ENCODE measurements at regions not wholly inside any gene's neighbourhood (a gene's known extent, or its start where the extent isn't known, plus 50 kb on each side); places are given as distances from the start of the nearest gene placed in this dataset.
"Not testable (repeated sequence)": the region's sequence is repeated elsewhere in the genome, so short reads cannot be mapped to it uniquely, and the experiment has no call there.

GRCh38 chr11:86163221-86163876 lies 81.2 kb upstream of the EED start:
- TF ChIP-seq, protein P1, sequence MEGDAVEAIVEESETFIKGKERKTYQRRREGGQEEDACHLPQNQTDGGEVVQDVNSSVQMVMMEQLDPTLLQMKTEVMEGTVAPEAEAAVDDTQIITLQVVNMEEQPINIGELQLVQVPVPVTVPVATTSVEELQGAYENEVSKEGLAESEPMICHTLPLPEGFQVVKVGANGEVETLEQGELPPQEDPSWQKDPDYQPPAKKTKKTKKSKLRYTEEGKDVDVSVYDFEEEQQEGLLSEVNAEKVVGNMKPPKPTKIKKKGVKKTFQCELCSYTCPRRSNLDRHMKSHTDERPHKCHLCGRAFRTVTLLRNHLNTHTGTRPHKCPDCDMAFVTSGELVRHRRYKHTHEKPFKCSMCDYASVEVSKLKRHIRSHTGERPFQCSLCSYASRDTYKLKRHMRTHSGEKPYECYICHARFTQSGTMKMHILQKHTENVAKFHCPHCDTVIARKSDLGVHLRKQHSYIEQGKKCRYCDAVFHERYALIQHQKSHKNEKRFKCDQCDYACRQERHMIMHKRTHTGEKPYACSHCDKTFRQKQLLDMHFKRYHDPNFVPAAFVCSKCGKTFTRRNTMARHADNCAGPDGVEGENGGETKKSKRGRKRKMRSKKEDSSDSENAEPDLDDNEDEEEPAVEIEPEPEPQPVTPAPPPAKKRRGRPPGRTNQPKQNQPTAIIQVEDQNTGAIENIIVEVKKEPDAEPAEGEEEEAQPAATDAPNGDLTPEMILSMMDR (IDR thresholded peaks at IDR 0.05; ENCODE audit: insufficient read depth, low read depth, low read length): not testable (repeated sequence)
- TF ChIP-seq EZH2 (IDR thresholded peaks at IDR 0.05; ENCODE audit: insufficient read depth, low read length): not testable (repeated sequence)
